ENCODE measurements at regions not wholly inside any gene's neighbourhood (a gene's known extent, or its start where the extent isn't known, plus 50 kb on each side); places are given as distances from the start of the nearest gene placed in this dataset.

DNA sequence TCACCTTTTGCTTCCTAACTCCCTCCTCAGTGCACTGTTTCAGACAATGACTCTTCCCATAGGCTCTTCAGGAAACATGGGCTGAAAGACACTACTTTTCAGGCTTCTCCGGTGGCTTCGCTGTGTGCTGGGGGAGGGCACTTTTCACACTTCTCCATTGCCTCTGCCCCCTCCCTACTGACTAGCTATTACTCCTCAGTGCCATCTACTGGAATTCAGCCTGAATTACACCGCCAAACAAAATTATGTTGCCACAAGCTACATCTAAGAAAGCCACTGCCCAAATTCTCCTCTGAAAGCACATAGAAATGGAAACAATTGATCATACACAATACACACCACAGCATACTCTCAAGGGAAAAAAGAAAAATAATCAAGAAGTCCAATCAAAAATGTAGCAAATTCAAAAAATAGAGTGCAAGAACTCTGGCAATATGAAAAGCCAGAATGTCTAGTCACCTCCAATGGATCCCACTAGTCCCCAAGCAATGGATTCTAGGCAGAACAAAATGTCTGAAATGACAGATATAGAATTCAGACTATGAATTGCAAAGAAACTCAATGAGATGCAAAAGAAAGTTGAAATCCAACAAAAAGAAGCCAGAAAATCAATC lies 1139.4 kb upstream of the GYPC start:
- DNase-seq (ENCODE audit: low read depth) = no peak

DNA sequence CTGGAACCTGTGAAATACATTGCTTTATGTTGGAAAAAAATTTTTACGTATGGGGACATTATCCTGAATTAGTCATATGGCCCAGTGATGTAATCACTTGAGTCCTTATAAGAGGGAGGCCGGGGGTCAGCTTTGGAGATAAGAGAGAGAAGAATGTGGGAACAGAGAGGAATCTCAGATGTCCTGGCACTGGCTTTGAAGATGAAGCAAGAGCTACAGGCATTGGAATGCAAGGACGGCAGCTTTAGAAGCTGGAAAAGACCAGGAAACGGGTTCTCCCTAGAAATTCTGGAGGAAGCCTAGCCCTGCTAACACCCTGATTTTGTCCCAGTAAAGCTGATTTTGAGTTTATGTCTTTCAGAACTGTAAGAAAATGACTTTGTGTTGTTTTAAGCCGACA lies 1129.9 kb upstream of the GYPC start:
- no peak for DNase-seq (ENCODE audit: low read depth)

DNA sequence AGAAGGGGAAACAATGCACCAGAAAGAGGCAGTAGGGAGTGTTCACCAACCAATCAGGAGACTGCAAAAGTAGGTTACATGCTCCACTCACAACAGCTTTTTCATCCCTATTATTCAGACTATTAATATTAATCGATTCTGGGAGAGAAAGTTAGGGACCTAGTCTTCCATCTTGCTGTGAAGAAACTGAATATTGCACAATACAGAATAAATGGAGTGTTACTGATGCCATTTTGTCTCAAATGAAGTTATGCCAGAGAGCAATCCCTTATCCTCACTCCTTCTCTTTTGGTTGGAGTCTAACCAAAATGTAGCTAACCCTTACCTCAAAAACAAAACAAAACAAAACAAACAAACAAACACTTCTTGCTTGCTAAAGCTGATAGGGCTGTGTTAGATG lies 1120.9 kb upstream of the GYPC start:
- no peak for DNase-seq (ENCODE audit: low read depth)

DNA sequence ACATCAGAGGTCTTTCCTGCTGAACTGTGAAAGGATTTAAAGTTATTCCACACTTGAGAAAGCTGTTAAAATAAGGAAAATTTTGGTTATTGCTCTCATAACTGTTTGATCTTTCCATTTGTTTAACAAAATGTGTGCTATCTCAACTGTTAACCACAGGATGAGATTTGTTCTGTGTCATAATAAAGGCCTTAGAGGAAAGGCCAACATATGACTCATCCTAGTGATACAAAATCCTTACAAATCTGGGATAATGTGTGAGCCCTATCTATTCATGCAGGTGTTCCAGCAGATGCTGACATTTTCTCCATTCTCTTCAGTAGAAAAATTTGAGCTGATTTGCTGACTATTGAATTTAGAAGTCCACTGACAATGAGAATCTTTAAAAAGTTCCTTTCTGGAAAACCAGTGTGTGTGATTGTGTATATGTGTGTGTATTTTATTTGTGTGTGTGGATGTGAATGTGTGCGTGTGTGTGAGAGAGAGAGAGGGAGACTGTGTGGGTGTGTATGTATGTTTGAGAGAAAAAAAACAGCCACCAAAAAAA lies 1111.9 kb upstream of the GYPC start:
- no peak for DNase-seq (ENCODE audit: low read depth)

DNA sequence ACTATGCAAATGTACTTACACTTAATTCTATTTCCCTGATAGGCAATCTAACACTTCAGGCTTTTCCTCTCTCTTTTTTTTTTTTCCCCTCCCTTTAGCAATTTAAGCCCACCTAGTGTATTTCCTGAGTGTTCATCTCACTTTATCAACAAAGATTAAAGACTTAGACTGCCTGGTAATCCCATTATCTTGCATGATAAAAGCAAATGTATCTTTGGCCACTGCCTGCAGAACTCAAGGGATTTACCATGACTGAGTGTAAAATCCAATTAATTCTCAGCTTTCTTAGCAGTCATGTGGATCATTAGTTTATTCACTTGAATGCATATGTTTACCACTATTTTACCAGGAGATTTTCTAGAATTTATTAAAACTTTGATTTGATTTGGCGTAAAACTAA lies 1102.2 kb upstream of the GYPC start:
- no peak for DNase-seq (ENCODE audit: low read depth)

DNA sequence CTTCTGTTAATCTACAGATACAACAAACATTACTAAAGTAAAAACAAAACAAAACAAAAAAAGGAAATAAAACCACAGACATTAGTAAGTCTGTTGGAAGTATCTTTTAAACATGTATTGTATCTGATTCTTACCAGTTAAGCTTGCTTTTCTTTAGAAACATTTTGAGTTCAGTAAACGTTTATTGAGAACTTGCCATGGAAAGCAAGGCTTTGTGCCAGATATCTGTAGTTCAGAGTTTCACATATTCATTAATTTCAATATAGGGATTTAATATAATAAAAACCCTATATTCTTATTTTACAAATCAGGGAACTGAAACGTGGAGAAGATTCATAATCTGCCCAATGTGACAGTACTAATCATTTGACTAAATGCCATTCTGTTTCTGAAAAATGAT lies 1101.0 kb upstream of the GYPC start:
- no peak for DNase-seq (ENCODE audit: low read depth)

DNA sequence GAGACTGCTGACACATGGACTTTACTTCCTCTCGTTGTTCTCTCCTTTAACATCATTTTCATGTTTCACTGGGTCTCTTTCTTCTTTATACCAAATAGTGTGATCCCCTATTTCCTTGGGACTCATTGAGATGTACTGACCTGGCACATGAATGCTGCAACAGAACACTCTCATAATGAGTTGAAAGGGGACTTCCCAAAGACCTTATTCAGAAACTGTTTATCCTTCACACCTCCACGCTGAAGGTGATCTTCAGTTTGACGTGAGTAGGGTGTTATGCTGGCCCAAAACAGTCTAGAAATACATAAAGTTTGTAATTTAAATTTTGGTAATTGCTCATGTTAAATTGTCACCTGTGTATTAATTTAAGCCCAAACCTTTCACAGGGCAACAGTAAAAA lies 1096.8 kb upstream of the GYPC start:
- no peak for DNase-seq (ENCODE audit: low read depth)

DNA sequence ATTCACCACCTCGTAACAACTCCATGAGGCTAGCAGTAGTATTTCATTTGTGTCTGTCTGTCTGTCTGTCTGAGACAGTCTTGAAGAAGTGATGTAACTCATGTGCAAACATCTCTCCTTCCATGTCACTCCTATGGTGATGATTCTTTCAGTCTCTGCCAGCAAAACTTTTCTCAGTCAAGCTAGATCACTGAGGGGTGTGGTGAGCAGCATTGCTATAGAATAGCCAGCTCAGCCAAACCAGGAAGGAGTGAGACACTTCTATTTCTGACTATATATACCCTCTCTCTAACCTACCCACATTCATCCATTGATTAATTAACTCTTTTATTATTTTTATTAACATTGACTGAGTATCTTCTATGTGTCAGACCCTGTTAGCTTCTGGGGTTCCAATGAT lies 1095.1 kb upstream of the GYPC start:
- no peak for DNase-seq (ENCODE audit: low read depth)

DNA sequence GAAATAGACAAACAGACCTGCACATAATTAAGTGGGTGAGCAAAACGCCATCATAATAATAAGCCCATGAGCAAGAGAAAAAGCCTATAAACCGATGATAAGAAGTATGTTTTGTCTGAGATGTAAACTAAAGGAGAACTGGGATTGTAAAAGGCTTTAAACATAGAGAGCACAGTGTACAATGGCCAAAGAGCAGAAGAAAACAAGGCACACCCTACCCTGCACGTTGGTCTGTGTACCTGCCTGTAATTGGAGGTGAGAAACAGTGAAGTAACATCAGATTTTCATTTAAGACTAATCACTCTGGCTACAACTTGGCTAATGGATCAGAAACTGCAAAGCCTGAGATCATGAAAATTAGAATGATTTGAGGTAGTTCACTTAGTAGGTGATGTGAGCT lies 1094.7 kb upstream of the GYPC start:
- no peak for DNase-seq (ENCODE audit: low read depth)

DNA sequence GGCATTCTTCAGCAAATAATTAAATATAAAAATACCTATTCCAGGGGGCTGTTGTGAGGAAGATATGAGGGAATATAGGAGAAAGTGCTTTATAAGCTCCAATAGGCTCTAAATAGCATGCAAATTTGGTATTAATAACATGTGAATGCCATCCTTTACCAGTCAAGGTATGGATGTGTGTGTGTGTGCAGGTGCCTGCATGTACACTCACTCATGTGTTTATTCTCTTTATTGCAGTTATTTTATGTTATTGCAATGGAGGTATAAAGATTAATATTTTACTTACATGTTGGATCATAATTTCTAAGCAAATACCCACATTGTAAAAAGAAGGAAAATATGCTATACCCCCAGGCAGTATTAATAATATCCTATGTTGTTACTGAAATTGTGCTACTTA lies 1093.0 kb upstream of the GYPC start:
- DNase-seq (ENCODE audit: low read depth) = no peak

DNA sequence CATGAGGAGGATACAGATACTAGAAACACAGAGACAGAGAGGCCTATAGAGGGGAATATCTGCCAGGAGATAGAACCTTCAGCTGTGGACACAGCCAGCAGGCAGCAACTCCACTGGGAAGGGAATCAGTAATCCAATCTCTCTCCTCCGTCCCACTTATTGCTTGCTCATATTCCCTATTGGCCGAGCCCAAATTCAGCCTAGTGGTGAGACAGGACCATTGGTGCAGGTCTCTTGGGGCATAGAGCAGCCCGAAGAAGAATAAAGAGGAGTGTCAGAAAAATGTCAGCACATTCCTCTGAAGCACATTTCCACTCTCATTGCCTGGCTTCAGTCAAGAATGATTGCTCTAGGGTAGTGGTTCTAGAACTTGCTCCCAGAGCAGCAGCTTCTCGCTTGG lies 1091.5 kb upstream of the GYPC start:
- no peak for DNase-seq (ENCODE audit: low read depth)

DNA sequence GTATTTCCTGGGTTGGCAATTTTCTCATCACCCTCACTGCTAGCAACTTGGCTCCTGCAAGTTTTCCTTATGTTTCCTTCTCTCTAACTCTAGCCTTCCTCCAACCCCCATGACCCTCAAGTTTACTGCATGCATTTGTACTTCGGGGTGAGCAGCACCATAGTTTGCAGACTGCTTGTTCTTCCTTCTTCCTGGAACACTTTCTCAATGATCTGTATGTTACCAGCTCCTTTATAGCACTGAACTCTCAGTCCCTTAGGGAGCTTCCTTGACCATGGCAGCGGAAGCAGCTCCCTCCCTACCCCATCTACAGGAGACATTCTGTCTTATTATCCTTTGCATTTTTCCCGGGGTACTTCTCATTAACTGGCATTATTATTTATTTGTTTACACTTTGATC lies 1089.5 kb upstream of the GYPC start:
- DNase-seq (ENCODE audit: low read depth) = no peak

DNA sequence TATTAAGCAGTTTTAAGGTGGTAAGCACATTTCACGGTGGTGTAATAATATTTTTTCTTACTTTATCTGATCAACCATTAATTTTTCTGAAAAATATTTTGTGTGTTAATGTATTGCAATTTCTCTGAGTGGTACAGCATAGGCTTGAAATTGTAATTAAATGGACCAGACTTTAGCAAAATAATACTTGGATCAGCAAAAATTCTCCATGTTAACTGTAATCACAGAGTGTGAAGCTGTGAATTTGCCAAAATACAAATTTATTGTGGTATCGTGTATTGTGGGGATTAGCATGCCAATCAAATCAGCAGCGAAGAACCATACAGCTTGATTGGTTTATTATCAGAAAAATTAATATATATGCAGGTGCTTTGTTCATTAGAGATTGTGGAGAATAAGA lies 1088.9 kb upstream of the GYPC start:
- DNase-seq (ENCODE audit: low read depth) = no peak

DNA sequence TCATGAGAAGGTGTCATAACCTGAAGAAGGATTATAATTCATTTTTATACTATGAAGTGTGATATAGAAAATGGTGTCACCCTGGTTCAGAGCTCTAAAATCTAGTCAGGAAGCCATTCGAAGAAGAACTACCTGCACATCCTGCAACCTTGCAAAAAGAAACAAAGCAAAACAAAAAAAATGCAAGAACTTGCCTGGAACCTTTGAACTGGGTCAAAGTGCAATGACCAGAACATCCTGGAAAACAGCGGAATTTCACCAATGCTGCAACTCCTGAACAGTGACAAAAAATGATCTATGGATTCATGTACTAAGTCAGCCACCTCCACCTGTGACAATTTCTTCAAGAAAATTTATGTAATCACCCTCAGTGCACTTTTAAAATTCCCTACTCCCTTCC lies 1083.3 kb upstream of the GYPC start:
- no peak for DNase-seq (ENCODE audit: low read depth)

DNA sequence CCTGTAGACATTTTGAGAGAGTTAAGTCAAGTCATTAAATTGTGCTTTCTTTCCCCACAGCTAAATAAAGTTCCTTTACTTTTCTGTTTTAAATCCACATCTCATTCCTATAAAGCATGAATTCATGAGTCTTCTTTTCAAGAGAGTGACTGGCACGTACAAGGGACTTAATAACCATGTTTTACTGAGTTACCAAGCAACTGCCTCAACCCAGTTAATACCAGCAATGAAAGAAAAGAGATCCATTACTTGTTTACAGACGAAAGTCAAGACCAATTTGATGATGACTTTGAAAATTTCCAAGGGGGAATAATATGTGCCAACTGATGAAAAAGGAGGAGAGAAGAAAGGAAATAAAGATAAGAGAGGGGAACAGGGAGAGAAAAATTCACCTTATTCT lies 1082.5 kb upstream of the GYPC start:
- no peak for DNase-seq (ENCODE audit: low read depth)

DNA sequence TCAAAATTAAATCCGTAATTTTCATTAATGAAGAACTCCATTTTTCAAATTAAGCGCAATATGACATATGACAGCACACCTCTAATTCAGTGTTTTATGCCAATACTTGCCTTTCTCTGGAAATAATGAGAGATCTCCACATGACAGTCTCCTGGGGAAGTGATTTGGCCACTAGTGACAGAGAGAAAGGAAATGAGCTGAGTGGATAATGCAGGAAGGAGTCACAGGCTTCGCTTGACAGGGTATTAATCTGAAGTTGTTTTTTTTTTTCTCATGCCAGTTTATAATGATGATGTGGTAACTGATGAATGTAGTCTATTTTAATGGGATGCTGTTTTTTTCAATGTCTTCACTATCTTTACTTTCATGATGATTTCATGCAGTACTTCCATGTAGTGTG lies 1079.4 kb upstream of the GYPC start:
- DNase-seq (ENCODE audit: low read depth) = no peak

DNA sequence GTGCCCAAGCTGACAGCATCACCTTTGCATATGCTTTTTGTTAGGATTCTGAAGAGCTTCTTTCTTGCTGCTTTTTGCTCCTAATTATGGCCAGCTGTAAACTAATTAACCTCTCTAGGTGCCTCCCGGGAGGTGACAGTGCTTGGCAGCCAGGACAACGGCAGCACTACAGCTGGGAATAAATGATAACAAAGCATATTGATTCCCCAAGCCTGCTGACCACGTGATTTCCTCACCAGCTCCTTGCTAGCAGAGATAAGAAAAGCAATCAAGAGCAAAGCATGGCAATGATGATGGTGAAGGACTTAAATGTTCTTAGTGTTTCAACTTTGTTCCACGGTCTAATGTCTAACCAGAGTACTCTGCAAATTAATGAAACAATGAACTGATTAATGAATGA lies 1074.4 kb upstream of the GYPC start:
- no peak for DNase-seq (ENCODE audit: low read depth)

DNA sequence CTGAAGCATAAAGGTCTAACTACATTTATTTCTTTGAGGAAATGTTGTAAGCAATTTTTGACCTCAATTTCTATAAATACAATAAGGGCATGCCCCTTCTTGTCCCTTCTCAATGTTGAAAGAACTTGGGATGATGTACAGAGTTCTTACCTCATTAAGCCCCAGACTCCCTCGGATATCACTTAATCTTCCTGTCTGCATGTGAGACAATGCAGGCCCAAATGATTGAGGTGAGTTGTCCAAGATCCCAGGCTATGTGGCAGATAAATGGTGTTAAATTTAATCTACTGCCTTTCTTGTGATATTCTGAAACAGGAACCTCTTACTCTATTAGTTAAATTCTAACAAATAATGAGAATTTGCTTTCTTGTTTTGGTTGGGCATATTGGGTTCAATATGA lies 1073.4 kb upstream of the GYPC start:
- DNase-seq (ENCODE audit: low read depth) = no peak

DNA sequence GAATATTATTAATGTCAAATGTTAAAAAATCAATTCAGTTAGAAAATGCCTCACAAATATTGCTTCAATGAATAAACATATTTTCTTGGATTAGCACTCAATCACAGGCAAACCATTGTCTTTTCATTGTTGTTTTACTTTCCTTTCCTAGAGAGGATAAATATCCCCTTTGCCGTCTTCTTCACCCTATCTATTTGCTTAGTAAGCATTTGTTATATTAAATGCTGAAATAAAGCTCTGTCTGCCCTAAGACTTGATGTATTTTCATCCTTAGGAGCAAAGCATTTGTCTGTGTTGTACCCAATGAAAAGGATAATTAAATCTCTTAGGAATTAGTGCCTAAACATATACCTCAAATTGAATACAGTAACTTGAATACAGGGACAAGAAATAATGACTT lies 1071.2 kb upstream of the GYPC start:
- DNase-seq (ENCODE audit: low read depth) = no peak

DNA sequence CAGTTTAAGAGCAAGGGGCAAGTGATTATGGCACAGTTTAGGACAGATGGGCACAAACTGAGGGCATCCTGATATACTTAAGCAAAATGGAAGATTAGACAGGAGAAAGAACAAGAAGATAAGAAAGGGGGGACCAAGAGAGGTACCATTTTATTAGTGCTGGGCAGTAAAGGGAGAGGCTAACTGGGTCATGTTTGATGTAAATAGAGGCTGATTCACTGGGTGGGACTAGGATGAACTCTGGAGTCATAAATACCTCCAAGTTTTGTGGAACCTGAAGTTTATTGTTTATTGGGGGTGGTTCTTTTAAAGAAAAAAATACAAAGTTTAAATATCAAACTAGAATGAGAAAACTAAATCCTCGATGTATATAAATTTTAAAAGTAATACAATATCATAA lies 1067.2 kb upstream of the GYPC start:
- DNase-seq (ENCODE audit: low read depth) = no peak

DNA sequence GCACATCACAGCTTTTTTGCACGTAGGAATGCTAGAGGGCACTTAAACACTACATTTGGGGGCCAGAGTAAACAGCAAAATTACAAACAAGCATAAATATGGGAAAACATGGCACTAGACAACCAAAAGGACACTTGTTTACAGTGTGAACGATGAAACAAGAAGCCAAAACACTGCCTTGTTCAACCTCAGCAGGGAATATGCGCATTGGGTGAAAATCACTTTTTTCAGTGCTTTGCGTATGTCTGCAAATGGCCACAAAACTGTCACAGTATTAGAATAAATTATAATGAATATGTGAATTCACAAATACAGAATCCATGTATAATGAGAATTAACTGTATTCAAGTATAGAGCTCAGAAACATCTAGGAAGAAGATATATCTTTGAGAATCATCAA lies 1064.0 kb upstream of the GYPC start:
- DNase-seq (ENCODE audit: low read depth) = no peak

DNA sequence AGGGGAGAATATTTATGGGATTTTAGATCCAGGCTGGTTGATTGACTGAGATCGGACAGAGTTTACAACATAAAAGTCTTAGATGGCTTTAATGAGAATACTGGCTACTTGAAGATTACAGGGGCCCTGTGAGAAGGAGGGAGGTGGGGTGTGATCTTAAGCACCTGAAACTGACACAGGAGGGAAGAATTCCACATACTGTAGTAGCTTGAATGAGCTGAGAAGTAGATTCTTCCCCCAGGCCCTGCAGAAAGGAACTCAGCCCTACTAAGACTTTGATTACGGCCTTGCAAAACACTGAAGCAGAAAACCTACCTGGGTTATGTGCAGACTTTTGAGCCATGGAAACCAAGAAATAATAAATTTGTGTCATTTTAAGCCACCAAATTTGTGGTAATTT lies 1062.9 kb upstream of the GYPC start:
- DNase-seq (ENCODE audit: low read depth) = no peak

DNA sequence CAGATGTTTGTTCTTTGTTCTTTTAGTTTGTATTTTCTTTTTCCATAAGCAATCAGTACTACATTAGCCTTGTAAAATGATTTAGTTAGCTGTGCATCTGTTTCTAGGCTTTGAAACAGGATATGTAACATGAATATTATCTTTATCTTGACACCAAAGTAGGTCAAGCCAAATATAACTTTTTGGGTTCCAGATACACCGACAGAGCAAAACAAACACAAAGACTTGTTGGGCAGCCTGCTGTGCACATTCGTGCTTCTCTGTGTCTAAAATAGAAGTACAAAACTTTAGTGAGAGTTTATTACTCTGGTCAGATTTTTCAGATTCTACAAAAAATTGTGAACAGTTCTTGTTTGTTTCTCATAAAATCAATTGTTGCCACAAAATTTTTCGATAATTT lies 1059.3 kb upstream of the GYPC start:
- DNase-seq (ENCODE audit: low read depth) = no peak

DNA sequence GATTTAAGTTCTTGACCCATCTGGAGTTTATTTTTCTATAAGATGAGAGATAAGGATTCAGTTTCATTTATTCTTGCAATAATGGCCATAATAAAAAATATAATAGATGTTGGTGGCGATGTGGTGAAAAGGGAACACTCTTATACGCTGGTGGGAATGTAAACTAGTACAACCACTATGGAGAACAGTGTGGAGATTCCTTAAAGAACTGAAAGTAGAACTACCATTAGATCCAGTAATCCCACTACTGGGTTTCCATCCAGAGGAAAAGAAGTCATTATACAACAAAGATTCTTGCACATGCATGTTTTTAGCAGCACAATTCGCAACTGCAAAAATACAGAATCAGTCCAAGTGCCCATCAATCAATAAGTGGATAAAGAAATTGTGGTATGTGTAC lies 1040.5 kb upstream of the GYPC start:
- DNase-seq (ENCODE audit: low read depth) = no peak

DNA sequence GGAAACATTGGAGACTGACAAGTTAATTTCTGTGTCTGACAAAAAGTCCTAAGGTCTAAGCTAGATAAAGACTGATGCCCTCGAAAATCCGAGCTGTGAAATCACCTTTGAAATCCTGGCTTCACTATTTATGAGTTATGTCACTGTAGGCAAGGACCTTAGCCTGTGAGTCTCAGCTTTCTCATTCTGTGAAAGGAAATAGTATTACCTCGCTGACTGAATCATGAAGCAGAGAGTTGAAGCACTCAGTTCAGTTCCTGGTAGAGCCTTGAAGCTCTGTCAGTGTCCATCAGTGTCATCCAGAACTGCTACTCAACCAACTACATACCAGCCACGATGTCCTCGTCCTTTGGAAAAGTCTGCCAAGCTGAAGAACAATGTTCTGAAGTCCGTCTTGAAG lies 1025.6 kb upstream of the GYPC start:
- no peak for DNase-seq (ENCODE audit: low read depth)

Measured in stimulated activated CD8-positive, alpha-beta memory T cell treated with anti-CD3 and anti-CD28 coated beads, Interleukin-12 subunit alpha, Interleukin-12 subunit beta, amount 100 ng/mL, for 4 hours (primary cell).